HG03469 (cell line): ENCODE measurements at regions not wholly inside any gene's neighbourhood (a gene's known extent, or its start where the extent isn't known, plus 50 kb on each side); places are given as distances from the start of the nearest gene placed in this dataset.
A peak's percentile ranks its signal among the peaks of the same experiment; 100 is the strongest.

Experiments used
- ATAC-seq: cut with Tn5 transposase; IDR thresholded peaks from one replicate; pipeline ENCODE4 v1.9.1; 2021; ENCODE audit warnings: mild to moderate bottlenecking, moderate library complexity, moderate number of reproducible peaks; ENCODE audit not compliant: unreplicated experiment

- no peak for ATAC-seq
Measured at GRCh38 chr6:137731600-137731959, 135.5 kb upstream of the TNFAIP3 start.

- ATAC-seq = no peak
Measured at GRCh38 chr6:137731960-137732616, 135.0 kb upstream of the TNFAIP3 start.

DNA sequence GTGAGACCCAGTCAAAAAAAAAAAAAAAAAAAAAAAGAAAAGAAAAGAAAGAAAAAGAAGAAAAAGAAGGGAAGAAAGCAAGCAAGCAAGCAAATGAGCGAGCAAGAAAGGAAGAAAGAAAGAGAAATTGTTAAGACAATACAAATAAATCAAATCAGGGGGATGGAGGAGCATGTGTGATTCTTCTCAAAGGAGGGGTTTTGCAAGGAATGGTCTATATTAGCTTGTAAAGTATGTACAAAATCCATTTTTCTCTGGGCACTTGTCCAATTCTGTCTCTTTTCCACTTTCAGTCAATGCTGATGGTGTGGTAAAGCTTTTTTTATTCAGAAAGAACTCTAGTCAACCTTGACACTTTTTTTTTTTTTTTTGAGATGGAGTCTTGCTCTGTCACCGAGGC lies 133.7 kb upstream of the TNFAIP3 start:
- no peak for ATAC-seq

- no peak for ATAC-seq
Measured at GRCh38 chr6:137734005-137734874, 132.8 kb upstream of the TNFAIP3 start.

DNA sequence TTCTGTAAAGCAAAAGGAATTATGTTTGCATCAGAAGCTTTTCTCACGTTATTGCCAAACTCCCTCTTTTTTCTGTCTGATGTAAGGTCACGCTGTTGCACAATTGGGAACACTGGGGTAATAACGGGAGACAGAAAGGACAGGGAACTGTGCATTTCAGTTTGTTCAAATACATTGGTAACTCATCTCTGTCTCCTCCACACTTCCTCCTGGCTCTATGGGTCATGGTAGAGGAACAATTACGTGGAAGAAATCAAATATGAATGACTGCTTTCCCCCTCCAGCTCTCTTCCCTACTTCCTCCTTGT lies 132.2 kb upstream of the TNFAIP3 start:
- no peak for ATAC-seq

DNA sequence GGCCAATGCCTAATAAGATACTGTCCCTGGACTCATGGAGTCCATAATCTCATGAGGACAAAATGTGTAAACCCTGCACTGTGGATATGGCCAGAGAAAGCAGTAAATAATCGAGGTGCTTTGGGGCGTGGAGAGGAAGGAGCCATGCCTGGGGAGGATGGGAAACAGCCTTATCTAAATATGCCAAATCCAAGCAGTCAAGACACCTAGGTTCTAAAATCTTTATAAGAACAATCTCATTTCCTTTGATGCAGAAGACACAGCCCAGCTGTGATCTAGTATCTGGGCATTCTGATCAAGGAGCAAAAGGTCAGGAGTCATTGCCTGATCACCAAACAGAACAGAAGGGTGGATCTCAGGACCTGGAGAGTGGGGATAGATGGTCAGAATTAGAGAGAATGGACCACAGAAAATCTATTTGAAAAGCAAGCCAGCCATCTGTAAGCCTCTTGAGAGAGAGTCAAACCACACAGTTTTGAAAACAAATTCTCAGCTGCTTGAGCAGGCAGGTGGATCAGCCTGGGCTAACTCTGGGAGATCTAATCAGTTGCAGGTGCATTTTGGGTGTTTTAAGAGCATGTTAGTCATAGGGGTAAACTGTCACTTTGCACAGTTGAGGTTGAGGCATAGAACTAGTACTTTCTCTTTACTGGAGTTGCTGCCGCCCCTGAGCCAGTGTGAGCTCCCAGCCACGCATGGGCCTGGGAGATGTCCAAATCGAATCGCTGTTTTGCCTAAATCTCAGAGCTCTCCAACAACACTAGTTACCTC lies 130.8 kb upstream of the TNFAIP3 start:
- ATAC-seq = no peak

GRCh38 chr6:137736911-137737310 lies 130.1 kb upstream of the TNFAIP3 start:
- ATAC-seq = no peak

DNA sequence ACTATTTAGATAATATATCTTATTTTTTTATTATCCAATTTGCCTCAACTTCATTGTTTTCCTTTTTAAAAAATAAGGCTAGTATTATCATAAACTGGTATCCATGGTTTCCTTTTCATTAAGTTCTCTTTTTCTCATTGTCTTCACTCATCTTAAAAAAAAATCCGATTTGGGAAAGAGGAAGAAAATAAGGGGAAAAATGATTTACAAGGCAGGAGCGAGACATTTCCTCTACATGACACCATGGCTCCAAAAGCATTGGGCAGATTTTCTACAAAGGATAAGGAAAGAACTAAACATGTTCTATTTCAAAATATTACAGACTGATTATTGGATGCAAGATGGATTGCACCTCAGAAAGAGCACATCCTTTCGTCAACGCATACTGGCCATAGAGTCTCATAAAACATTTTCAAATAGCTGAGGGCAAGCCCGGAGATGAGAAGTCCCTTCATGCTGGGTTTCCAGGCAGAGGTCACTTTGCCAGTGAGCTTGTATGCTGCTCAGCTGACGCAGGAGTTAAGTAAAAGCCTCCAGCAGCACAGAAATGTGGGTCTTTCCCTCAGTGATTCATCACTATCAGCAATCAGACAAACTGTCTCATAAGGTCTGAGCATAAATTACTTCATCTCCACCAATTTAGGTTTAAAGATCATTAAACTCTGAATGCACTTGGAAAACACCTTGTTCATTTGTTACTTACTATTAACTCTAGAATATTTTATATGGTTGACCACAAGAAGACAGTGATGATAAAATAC lies 129.0 kb upstream of the TNFAIP3 start:
- no peak for ATAC-seq

DNA sequence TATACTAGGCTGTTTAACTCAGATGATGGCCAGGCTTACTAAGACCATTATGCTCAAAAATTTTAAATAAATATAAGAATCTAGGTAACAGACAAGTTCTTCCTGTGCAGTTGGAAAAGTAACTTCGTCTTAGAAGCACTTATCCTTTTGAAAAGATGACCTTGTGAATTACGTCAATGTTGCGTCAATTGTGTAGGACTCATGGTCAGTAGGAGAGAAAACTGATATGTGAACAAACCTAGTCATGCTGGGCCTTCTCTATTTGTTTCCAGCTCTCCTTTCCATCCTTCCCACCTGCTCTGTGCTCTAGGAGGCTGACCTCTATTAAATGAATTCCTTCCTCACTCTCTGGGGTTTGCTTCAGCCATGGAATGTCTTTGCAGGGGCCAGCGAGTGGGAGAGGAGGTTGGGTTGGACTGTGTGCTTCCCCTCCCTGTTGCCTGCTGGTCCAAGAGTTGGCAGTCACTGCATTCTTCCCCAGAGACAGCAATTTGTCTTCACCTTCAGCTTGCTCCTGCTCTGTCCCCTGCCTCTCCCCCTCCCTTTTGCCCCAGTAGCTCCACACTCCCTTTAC lies 128.0 kb upstream of the TNFAIP3 start:
- no peak for ATAC-seq

DNA sequence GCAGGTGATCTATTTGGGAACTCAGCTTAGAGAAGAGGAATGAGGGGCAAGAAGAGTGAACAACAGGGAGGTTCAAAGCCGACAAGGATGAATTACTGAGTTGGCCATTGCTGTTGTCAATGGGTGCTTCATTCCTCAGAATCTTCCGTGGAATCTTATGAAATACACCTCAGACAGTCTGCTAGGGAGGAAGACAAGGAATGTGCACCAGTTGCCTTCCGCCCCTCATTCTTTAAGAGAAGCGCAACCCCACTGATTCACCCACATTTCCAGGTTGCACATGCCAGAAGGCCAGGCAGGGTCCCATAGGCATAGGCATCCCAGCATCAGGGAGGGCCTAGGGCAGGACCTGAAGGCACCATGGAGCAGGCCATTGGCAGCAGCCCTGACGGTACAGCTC lies 127.5 kb upstream of the TNFAIP3 start:
- no peak for ATAC-seq

GRCh38 chr6:137740091-137740755 lies 126.8 kb upstream of the TNFAIP3 start:
- no peak for ATAC-seq

DNA sequence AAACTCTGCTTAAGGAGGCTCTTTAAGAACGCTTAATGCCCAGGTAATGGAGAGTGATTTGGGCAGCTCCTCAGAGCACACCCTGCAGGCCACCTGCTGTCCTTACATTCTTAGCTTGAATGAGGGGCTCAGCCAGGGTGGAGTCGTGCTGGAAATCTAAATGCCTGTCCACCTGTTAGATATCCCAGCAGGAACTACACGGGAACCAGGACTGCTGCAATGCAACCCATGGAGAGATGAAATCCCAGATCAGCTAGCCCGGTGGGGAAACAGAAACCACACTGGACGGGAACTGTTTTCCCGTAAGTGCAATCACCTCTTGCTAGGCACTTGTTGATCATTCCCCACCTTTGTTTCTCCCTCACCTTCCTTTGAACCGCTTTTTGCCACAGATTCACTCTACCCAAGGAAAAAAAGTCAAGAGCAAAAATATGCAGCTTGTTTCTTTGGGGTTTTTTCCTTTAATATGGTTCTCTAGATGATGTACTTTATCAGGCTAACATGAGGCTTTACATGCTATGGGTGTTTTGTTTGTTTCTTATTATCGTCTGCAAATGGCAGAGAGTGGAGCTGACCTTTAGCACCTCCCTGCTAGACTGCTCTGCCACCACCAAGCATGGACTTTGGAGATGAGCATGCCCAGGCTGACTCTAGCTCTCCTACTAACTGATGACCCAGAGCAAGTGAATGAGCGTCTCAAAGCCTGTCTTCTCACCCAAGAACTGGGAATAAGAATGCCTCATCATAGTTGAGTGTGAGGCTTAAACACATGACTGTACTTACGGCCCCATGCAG lies 125.9 kb upstream of the TNFAIP3 start:
- no peak for ATAC-seq

DNA sequence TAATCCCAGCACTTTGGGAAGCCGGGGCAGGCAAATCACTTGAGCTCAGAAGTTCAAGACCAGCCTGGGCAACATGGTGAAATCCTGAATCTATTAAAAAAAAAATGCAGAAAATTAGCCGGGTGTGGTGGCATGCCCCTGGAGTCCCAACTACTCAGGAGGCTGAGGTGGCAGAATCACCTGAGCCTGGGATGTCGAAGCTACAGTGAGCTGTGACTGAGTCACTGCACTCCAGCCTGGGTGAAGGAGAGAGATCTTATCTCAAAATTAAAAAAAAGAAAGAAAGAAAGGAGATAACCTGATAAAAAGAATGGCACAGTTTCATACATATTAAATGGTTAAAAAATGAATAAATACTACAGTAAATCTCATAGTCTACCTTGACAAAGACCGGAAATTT lies 123.6 kb upstream of the TNFAIP3 start:
- no peak for ATAC-seq

DNA sequence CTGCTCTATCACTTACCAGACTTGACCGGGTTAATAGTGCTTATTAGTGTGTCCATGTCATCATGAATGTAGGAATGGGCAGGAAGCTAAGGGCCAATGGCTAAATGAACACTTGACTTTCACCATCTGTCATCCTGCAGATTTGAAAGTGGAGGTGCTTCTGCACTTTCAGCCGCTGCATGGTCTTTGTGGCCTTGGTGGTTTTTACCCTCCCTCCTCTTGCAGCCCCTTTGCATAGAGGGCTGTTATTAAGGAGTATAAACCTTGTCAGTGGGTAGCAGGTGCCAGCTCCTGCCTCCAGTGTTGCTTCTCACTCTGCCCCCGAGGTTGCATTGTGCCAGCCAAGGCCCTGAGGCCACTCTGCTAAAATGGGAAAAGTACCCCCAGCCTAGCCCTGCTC lies 122.2 kb upstream of the TNFAIP3 start:
- peak; percentile 70 for ATAC-seq

GRCh38 chr6:137745321-137745720 lies 121.7 kb upstream of the TNFAIP3 start:
- ATAC-seq = no peak

DNA sequence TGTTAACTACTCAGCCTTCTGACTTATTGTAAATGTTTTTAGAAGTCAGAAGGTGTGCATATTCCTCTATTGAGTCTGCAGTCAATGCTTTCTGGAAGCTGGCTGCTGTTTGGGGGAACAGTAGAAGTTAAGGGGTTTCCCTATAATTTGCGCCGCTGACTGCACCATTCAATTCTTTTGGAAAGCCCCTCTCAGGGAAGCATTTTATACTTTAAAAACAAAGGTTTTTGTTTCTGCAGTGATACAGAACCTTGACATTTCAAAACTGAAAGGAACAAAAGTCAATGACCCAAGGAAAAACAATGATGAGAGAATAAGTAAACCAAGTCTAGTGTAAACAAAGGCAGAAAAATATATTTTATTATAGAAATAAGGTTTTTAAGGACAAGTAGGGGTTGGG lies 120.8 kb upstream of the TNFAIP3 start:
- no peak for ATAC-seq

DNA sequence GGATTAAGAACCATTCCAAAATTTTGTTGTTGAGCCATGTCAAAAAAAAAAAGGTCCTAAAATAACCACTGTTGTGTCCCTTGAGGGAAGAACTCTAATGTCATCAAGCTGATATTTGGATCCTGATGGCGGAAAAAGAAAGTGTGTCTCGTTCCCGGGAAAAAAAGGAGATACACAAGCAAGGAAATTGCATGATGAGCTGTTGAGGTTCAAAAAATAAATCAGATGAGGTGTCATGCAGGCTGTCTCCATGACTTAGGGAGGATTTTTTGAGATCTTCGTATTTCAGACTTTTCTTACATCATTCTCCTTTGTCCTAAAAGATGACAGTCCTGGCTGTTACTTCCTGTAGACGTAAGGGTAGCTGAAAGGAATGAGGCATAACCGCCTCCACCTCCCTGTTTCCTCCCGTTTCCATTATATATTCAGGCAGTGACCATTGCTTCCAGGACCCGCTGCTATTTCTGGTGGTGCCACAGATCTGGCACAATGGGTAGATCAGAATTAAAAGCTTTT lies 117.3 kb upstream of the TNFAIP3 start:
- ATAC-seq = no peak

GRCh38 chr6:137750297-137750696 lies 116.8 kb upstream of the TNFAIP3 start:
- no peak for ATAC-seq
